Heart left ventricle (tissue), 16 donors: ENCODE measurements at regions not wholly inside any gene's neighbourhood (a gene's known extent, or its start where the extent isn't known, plus 50 kb on each side); places are given as distances from the start of the nearest gene placed in this dataset.

Experiments
- ATAC-seq, 4 donors: fragments of 200-7000 bp; cut with Tn5 transposase; one replicate each; pipeline ENCODE4 v1.9.1; 2020 to 2022; ENCODE audit warnings: moderate library complexity in 4 of 4, mild to moderate bottlenecking in 3 of 4, moderate number of reproducible peaks in 1 of 4
- DNase-seq, 5 donors: peaks; one replicate each; pipeline ENCODE4 v3.0.0-alpha.2; 2020
- H3K27ac ChIP-seq, 12 donors: fragments of 200-600 bp; sonication (generic) in 4 of 12; one replicate each; pipeline versions ENCODE4 v1.5.0 to v1.8.0; 2016 to 2022; ENCODE audit warnings: mild to moderate bottlenecking in 2 of 12
- H3K27me3 ChIP-seq, 9 donors: fragments of 200-600 bp; sonication (generic) in 2 of 9; one replicate each; pipeline versions ENCODE4 v1.5.1 to v1.8.0; 2016 to 2022; ENCODE audit warnings: mild to moderate bottlenecking in 3 of 9
- H3K36me3 ChIP-seq, 9 donors: fragments of 200-600 bp; sonication (generic) in 2 of 9; one replicate each; pipeline versions ENCODE4 v1.5.0 to v1.8.0; 2018 to 2022; ENCODE audit warnings: mild to moderate bottlenecking in 2 of 9
- H3K4me1 ChIP-seq, 12 donors: fragments of 200-600 bp; sonication (generic) in 4 of 12; one replicate each; pipeline versions ENCODE4 v1.5.0 to v1.8.0; 2016 to 2022; ENCODE audit warnings: mild to moderate bottlenecking in 3 of 12
- H3K4me3 ChIP-seq, 12 donors: fragments of 200-600 bp; sonication (generic) in 4 of 12; one replicate each; pipeline versions ENCODE4 v1.5.0 to v1.8.0; 2017 to 2022; ENCODE audit warnings: mild to moderate bottlenecking in 9 of 12, moderate library complexity in 4 of 12
- H3K9me3 ChIP-seq, 12 donors: fragments of 200-600 bp; sonication (generic) in 4 of 12; one replicate each; pipeline versions ENCODE4 v1.5.0 to v1.8.0; 2016 to 2022; ENCODE audit warnings: mild to moderate bottlenecking in 1 of 12
- CTCF ChIP-seq, 12 donors: fragments of 200-600 bp; sonication (generic) in 4 of 12; IDR thresholded peaks; one replicate each; pipeline versions ENCODE4 v1.5.0 to v1.8.0; 2018 to 2022; ENCODE audit warnings: antibody characterized with exemption in 12 of 12, mild to moderate bottlenecking in 5 of 12
- POLR2A ChIP-seq, 2 donors: fragments of 450-650 bp; IDR thresholded peaks; one replicate each; pipeline ENCODE4 v1.6.1; 2017; ENCODE audit warnings: antibody characterized with exemption in 2 of 2, mild to moderate bottlenecking in 2 of 2, moderate library complexity in 2 of 2
- WGBS, 4 donors: extraction: QIAGEN DNeasy Blood & Tissue Kit in 2 of 4; methylation state at CpG; one replicate each; pipeline versions ENCODE4 v1.1.5 to v1.1.7; 2013 to 2018; 5-methylcytosine and 5-hydroxymethylcytosine counted together
- intact Hi-C, 10 donors: fragments of 100-400 bp; cut with DNase I; formaldehyde crosslinking; loops; one replicate each; pipeline versions ENCODE4 v1.11.1 to v1.14.2; 2022
- donor health status: ischemic (EF 13 %, LVEDD 7.1; RV severe dilation, severe dysfunction).
- donor health status: healthy with polysubstance abuse.
- donor health status: DM: no; HTN: yes; CAD: no.
- donor health status: DM: no; HTN: no; CAD: no.
- donor health status: ischemic (EF 25% LVEDD 6.9; RV normal size, moderate dysfunction).
- donor health status: ischemic (EF 25% LVEDD 5.7; RV mildly dilated, moderate dysfunction).
- donor health status: healthy.
- donor health status: DM: yes; HTN: yes; CAD: no.
- donor health status: ischemic (EF 35%, LVEDD 5.7; RV mildly dilated, moderate dysfunction).
- donor health status: nonischemic (EF 11% LVEDD 7.7; RV severe dilation, severe dysfunction).
- donor health status: DM: yes; HTN: yes; CAD: no.
- donor health status: PGD.
- donor health status: ischemic (EF 29% LVEDD 5.4; RV normal size, mild dysfunction).
- donor health status: nonischemic (EF 23%, LVEDD 6.1; RV moderate dilation, normal function).

- peaks cover 0 to 8% (median 0%) of the 10 kb centered on the region in 12 donors for H3K4me1 ChIP-seq
- no peak overlapping the region for H3K4me3 ChIP-seq
- H3K27ac ChIP-seq: no peak overlapping the region
- no peak for TF ChIP-seq CTCF (IDR thresholded peaks at IDR 0.05)
- TF ChIP-seq POLR2A (IDR thresholded peaks at IDR 0.05): no peak
- DNase-seq (no peak), ATAC-seq (no peak)
- no peaks in the 10 kb centered on the region for H3K9me3 ChIP-seq
- no peaks in the 10 kb centered on the region for H3K36me3 ChIP-seq
- intact Hi-C loops: no loop called here
- 71 to 74% (median 73%) methylated on average over 5 of the region's 5 CpGs for WGBS, 4 donors
- H3K27me3 ChIP-seq: no peaks in the 10 kb centered on the region
These were observed 71.3 kb upstream of the SPRED2 start for GRCh38 chr2:65503746-65504145.

- no peak overlapping the region for H3K27ac ChIP-seq
- no peaks in the 10 kb centered on the region for H3K27me3 ChIP-seq
- no peak for TF ChIP-seq POLR2A (IDR thresholded peaks at IDR 0.05)
- TF ChIP-seq CTCF (IDR thresholded peaks at IDR 0.05): no peak
- H3K9me3 ChIP-seq: no peaks in the 10 kb centered on the region
- H3K36me3 ChIP-seq: no peaks in the 10 kb centered on the region
- H3K4me1 ChIP-seq: peaks cover 0 to 8% (median 0%) of the 10 kb centered on the region in 12 donors
- DNase-seq: no peak
- no peak overlapping the region for H3K4me3 ChIP-seq
- intact Hi-C loops: no loop called here
- no peak for ATAC-seq
- 91 to 98% (median 96%) methylated on average over 6 of the region's 6 CpGs for WGBS, 4 donors
These were observed 69.4 kb upstream of the SPRED2 start for GRCh38 chr2:65501836-65502235.

- 95 to 97% (median 96%) methylated on average over 10 of the region's 10 CpGs for WGBS, 4 donors
- no peak overlapping the region for H3K4me3 ChIP-seq
- no peak for TF ChIP-seq CTCF (IDR thresholded peaks at IDR 0.05)
- no peak for TF ChIP-seq POLR2A (IDR thresholded peaks at IDR 0.05)
- no peak overlapping the region for H3K27ac ChIP-seq
- H3K4me1 ChIP-seq: peaks cover 0 to 8% (median 0%) of the 10 kb centered on the region in 12 donors
- DNase-seq (no peak), ATAC-seq (no peak)
- no peaks in the 10 kb centered on the region for H3K27me3 ChIP-seq
- no peaks in the 10 kb centered on the region for H3K9me3 ChIP-seq
- H3K36me3 ChIP-seq: no peaks in the 10 kb centered on the region
- intact Hi-C loops: no loop called here
These were observed 68.7 kb upstream of the SPRED2 start for GRCh38 chr2:65501074-65501473.

- 92 to 97% (median 93%) methylated on average over 8 to 9 of the region's 9 CpGs for WGBS, 4 donors
- TF ChIP-seq CTCF (IDR thresholded peaks at IDR 0.05) (no peak), POLR2A (IDR thresholded peaks at IDR 0.05) (no peak)
- Histone ChIP-seq H3K4me3 (no peak overlapping the region), H3K27ac (no peak overlapping the region), H3K9me3 (no peaks in the 10 kb centered on the region), H3K27me3 (no peaks in the 10 kb centered on the region), H3K36me3 (no peaks in the 10 kb centered on the region), H3K4me1 (peaks cover 0 to 7% (median 0%) of the 10 kb centered on the region in 12 donors)
- no peak for DNase-seq
- ATAC-seq: no peak
- intact Hi-C loops: no loop called here
These were observed 68.1 kb upstream of the SPRED2 start for GRCh38 chr2:65500310-65501040.
